GM21528 (cell line): ENCODE measurements at regions not wholly inside any gene's neighbourhood (a gene's known extent, or its start where the extent isn't known, plus 50 kb on each side); places are given as distances from the start of the nearest gene placed in this dataset.

Experiments
- ATAC-seq: cut with Tn5 transposase; IDR thresholded peaks from one replicate; pipeline ENCODE4 v1.9.1; 2021; ENCODE audit warnings: mild to moderate bottlenecking, moderate library complexity; ENCODE audit not compliant: unreplicated experiment, low FRiP score

GRCh38 chr14:56491299-56492285, 88.0 kb upstream of the TMEM260 start:
- peak; percentile 64 for ATAC-seq

- no peak for ATAC-seq
Observed at GRCh38 chr14:56494167-56494566, 85.4 kb upstream of the TMEM260 start.

- ATAC-seq = no peak
Observed at GRCh38 chr14:56498112-56498511, 81.5 kb upstream of the TMEM260 start.

GRCh38 chr14:56501909-56502530, 77.6 kb upstream of the TMEM260 start:
- ATAC-seq = no peak

GRCh38 chr14:56505361-56505760, 74.2 kb upstream of the TMEM260 start:
- ATAC-seq = no peak

- ATAC-seq = no peak
Observed at GRCh38 chr14:56512521-56512920, 67.1 kb upstream of the TMEM260 start.

GRCh38 chr14:56514663-56515371, 64.8 kb upstream of the TMEM260 start:
- no peak for ATAC-seq

GRCh38 chr14:56515739-56516138, 63.9 kb upstream of the TMEM260 start:
- no peak for ATAC-seq

- no peak for ATAC-seq
Observed at GRCh38 chr14:56522403-56522802, 57.2 kb upstream of the TMEM260 start.

- no peak for ATAC-seq
Observed at GRCh38 chr14:56524971-56525677, 54.5 kb upstream of the TMEM260 start.

GRCh38 chr14:56528927-56529326, 50.7 kb upstream of the TMEM260 start:
- no peak for ATAC-seq
